Esophagus squamous epithelium (tissue), 5 donors: ENCODE measurements at regions not wholly inside any gene's neighbourhood (a gene's known extent, or its start where the extent isn't known, plus 50 kb on each side); places are given as distances from the start of the nearest gene placed in this dataset.

Experiments
- DNase-seq: peaks from one replicate; lab custom pipeline; 2025; lab: John Stamatoyannopoulos, UW
- H3K27ac ChIP-seq, 4 donors: fragments of 200-600 bp; sonication (generic); one replicate each; pipeline ENCODE4 v1.5.1; 2016 to 2019; ENCODE audit warnings: mild to moderate bottlenecking in 1 of 4
- H3K27me3 ChIP-seq, 4 donors: fragments of 200-600 bp; sonication (generic); 1 replicate in 3 of 4; 2 replicates in 1 of 4; pipeline versions ENCODE4 v1.5.1 to v1.6.0; 2017 to 2021; ENCODE audit warnings: antibody characterized with exemption in 1 of 4
- H3K36me3 ChIP-seq, 3 donors: fragments of 200-600 bp; sonication (generic); one replicate each; pipeline ENCODE4 v1.5.1; 2016 to 2019
- H3K4me1 ChIP-seq, 3 donors: fragments of 200-600 bp; sonication (generic); one replicate each; pipeline ENCODE4 v1.5.1; 2017 to 2019
- H3K4me3 ChIP-seq, 4 donors: fragments of 200-600 bp; sonication (generic); 1 replicate in 3 of 4; 2 replicates in 1 of 4; pipeline ENCODE4 v1.5.1; 2016 to 2019; ENCODE audit warnings: mild to moderate bottlenecking in 2 of 4, moderate library complexity in 1 of 4
- H3K9me3 ChIP-seq, 3 donors: fragments of 200-600 bp; sonication (generic); one replicate each; pipeline ENCODE4 v1.5.1; 2016 to 2019
- POLR2A ChIP-seq, 4 donors: fragments of 450-650 bp; IDR thresholded peaks; one replicate each; pipeline ENCODE4 v1.6.1; 2017; ENCODE audit warnings: antibody characterized with exemption in 4 of 4, mild to moderate bottlenecking in 4 of 4, moderate library complexity in 3 of 4
- WGBS, 2 donors: methylation state at CpG; one replicate each; pipeline ENCODE4 v1.1.5; 2018; 5-methylcytosine and 5-hydroxymethylcytosine counted together
- intact Hi-C: fragments of 100-400 bp; cut with DNase I; formaldehyde crosslinking; loops from one replicate; pipeline ENCODE4 v1.15.0; 2022
- TF ChIP-seq, protein P1 (sequence below), 6 experiments: fragments of 450-650 bp in 4 of 6; fragments of 200-600 bp in 2 of 6; sonication (generic) in 2 of 6; IDR thresholded peaks; one replicate each; pipeline ENCODE4 v1.5.1; 2016 to 2019; ENCODE audit warnings: antibody characterized with exemption in 6 of 6, mild to moderate bottlenecking in 4 of 6, moderate library complexity in 4 of 6
- donor health status: DM: yes; HTN: yes; CAD: no.

DNA sequence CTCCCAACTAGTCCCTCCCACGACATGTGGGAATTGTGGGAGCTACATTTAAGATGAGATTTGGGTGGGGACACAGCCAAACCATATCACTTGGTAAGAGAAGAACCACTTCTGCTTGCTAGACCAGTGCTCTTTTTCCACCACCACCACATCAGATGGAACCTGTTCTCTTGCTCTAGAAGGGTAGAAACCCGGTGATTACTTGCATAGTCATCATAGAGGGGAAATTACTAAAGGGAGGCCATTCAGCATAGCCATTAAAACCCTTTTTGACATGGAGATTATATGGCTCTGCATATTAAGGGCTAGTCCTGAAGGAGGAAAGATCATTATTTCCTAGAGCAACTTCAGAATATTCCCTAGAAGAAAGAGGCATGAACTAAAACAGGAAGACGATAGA is 1188.0 kb downstream of the CDH11 start:
- Histone ChIP-seq H3K27ac (no peak overlapping the region), H3K9me3 (peaks cover 0 to 5% (median 0%) of the 10 kb centered on the region in 3 donors), H3K27me3 (no peaks in the 10 kb centered on the region), H3K4me1 (no peaks in the 10 kb centered on the region), H3K4me3 (no peak overlapping the region), H3K36me3 (no peaks in the 10 kb centered on the region)
- TF ChIP-seq, protein P1, sequence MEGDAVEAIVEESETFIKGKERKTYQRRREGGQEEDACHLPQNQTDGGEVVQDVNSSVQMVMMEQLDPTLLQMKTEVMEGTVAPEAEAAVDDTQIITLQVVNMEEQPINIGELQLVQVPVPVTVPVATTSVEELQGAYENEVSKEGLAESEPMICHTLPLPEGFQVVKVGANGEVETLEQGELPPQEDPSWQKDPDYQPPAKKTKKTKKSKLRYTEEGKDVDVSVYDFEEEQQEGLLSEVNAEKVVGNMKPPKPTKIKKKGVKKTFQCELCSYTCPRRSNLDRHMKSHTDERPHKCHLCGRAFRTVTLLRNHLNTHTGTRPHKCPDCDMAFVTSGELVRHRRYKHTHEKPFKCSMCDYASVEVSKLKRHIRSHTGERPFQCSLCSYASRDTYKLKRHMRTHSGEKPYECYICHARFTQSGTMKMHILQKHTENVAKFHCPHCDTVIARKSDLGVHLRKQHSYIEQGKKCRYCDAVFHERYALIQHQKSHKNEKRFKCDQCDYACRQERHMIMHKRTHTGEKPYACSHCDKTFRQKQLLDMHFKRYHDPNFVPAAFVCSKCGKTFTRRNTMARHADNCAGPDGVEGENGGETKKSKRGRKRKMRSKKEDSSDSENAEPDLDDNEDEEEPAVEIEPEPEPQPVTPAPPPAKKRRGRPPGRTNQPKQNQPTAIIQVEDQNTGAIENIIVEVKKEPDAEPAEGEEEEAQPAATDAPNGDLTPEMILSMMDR (IDR thresholded peaks at IDR 0.05) = no peak
- no peak for TF ChIP-seq POLR2A (IDR thresholded peaks at IDR 0.05)
- WGBS, 2 donors = 65 to 72% methylated on average over 3 of the region's 3 CpGs
- intact Hi-C loops = no loop called here
- DNase-seq = no peak

- no peak overlapping the region for H3K4me3 ChIP-seq
- no peaks in the 10 kb centered on the region for H3K27me3 ChIP-seq
- no peaks in the 10 kb centered on the region for H3K36me3 ChIP-seq
- H3K4me1 ChIP-seq = no peaks in the 10 kb centered on the region
- DNase-seq = no peak
- peaks cover 0 to 5% (median 0%) of the 10 kb centered on the region in 3 donors for H3K9me3 ChIP-seq
- intact Hi-C loops = no loop called here
- TF ChIP-seq, protein P1 (IDR thresholded peaks at IDR 0.05) = no peak
- no peak for TF ChIP-seq POLR2A (IDR thresholded peaks at IDR 0.05)
- no peak overlapping the region for H3K27ac ChIP-seq
- 83 to 89% methylated on average over 4 of the region's 4 CpGs for WGBS, 2 donors
These were observed 1193.4 kb downstream of the CDH11 start for GRCh38 chr16:63928421-63928820.

DNA sequence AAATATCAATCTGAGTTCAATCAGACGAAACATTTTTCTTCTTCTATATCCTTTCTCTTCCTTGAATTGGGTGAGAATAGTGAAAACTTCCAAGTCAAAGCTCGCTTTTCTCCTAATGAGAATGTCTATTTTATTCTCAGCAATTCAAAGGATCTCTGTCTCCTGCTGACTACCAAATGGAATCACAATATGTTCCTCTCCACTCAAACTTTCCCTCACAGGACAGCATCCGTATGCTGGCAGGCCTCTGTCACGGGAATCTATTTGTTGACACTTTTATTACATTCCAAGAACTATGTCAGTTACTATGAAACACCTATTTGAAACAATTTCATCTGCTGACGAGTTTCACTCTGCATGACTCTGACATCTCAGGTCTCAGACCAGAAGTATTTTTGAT is 1196.6 kb downstream of the CDH11 start:
- no peak overlapping the region for H3K27ac ChIP-seq
- no peaks in the 10 kb centered on the region for H3K27me3 ChIP-seq
- intact Hi-C loops = no loop called here
- TF ChIP-seq POLR2A (IDR thresholded peaks at IDR 0.05) = no peak
- TF ChIP-seq, protein P1 (IDR thresholded peaks at IDR 0.05) = no peak
- no peaks in the 10 kb centered on the region for H3K9me3 ChIP-seq
- 79 to 82% methylated on average over 5 of the region's 5 CpGs for WGBS, 2 donors
- H3K36me3 ChIP-seq = no peaks in the 10 kb centered on the region
- DNase-seq = no peak
- H3K4me1 ChIP-seq = no peaks in the 10 kb centered on the region
- no peak overlapping the region for H3K4me3 ChIP-seq

DNA sequence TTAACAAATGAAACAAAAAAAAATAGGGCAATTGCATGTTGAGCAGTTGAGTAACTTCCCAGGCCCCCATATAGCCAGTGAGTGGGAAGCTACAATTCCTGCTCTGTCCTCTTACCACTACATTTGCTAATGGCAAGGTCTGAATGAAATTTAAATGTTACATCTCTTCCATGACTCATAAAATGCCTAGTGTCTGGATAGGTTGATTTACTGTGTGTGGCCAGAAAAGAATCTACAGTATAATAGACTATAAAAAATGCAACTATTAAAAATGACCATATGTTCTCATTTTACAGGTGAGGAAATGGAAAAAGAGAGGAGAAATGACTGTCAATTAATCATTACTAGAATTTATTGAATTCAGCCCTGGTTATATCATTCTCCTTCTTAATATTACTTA is 1199.3 kb downstream of the CDH11 start:
- no peak overlapping the region for H3K4me3 ChIP-seq
- no peak overlapping the region for H3K27ac ChIP-seq
- TF ChIP-seq, protein P1 (IDR thresholded peaks at IDR 0.05) = no peak
- no peak for TF ChIP-seq POLR2A (IDR thresholded peaks at IDR 0.05)
- DNase-seq = no peak
- no peaks in the 10 kb centered on the region for H3K27me3 ChIP-seq
- no peaks in the 10 kb centered on the region for H3K4me1 ChIP-seq
- no peaks in the 10 kb centered on the region for H3K36me3 ChIP-seq
- intact Hi-C loops = no loop called here
- no peaks in the 10 kb centered on the region for H3K9me3 ChIP-seq

DNA sequence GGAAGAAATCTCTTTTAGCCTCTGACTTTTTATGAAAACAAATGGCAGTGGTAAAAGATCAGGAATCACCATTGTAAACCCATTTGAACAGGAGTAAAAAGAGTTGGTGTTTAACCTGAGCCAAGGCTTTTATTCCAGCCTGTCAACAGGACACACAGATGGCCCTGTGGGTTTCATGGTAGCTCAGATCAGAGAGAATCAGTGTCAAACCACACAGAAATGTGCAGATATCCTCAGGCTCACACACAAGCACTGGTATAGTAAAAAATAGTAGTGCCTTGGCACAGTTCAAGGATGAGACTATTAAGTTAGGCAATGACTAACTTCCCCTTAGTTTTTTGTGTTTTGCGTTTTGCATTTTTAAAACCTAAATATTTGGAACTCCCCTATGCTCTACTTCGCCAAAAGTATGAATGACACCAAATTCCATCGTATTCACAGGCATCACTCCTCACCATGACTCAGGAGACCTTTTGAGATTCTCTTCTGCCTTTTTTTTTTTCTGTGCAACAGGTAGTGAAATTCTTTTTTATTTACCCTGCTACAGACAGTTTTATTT is 1200.0 kb downstream of the CDH11 start:
- no peak for DNase-seq
- Histone ChIP-seq H3K27me3 (no peaks in the 10 kb centered on the region), H3K9me3 (no peaks in the 10 kb centered on the region), H3K27ac (no peak overlapping the region), H3K4me1 (no peaks in the 10 kb centered on the region), H3K36me3 (no peaks in the 10 kb centered on the region), H3K4me3 (no peak overlapping the region)
- no peak for TF ChIP-seq POLR2A (IDR thresholded peaks at IDR 0.05)
- TF ChIP-seq, protein P1 (IDR thresholded peaks at IDR 0.05) = no peak
- intact Hi-C loops = no loop called here
- 40 to 50% methylated on average over 3 of the region's 3 CpGs for WGBS, 2 donors
